Pancreas (tissue), 10 donors: ENCODE measurements at regions not wholly inside any gene's neighbourhood (a gene's known extent, or its start where the extent isn't known, plus 50 kb on each side); places are given as distances from the start of the nearest gene placed in this dataset.
"Not testable (repeated sequence)": the region's sequence is repeated elsewhere in the genome, so short reads cannot be mapped to it uniquely, and the experiment has no call there.

Experiments
- ATAC-seq, 4 donors: fragments of 200-7000 bp; cut with Tn5 transposase; one replicate each; pipeline versions ENCODE4 v1.8.0 to v1.9.1; 2020; ENCODE audit warnings: mild to moderate bottlenecking in 4 of 4, moderate library complexity in 4 of 4
- DNase-seq, 6 donors: peaks; one replicate each; pipeline ENCODE4 v3.0.0-alpha.2; 2020
- FAIRE-seq: peaks from 2 replicates; lab custom pipeline; 2012; peaks lifted over from hg19 to GRCh38; lab: Jason Lieb, UNC
- H3K27ac ChIP-seq, 4 donors: fragments of 200-600 bp; sonication (generic); 1 replicate in 3 of 4; 2 replicates in 1 of 4; pipeline versions ENCODE4 v1.5.0 to v1.8.0; 2020
- H3K27me3 ChIP-seq, 4 donors: fragments of 200-600 bp; one replicate each; pipeline ENCODE4 v1.8.0; 2021
- H3K36me3 ChIP-seq, 3 donors: fragments of 200-600 bp; sonication (generic) in 1 of 3; one replicate each; pipeline versions ENCODE4 v1.5.0 to v1.8.0; 2020 to 2021
- H3K4me1 ChIP-seq, 3 donors: fragments of 200-600 bp; one replicate each; pipeline ENCODE4 v1.8.0; 2021
- H3K4me3 ChIP-seq, 4 donors: fragments of 200-600 bp; sonication (generic) in 2 of 4; one replicate each; pipeline versions ENCODE4 v1.5.0 to v1.8.0; 2020 to 2021
- H3K9me3 ChIP-seq, 4 donors: fragments of 200-600 bp; one replicate each; pipeline ENCODE4 v1.8.0; 2021
- CTCF ChIP-seq, 4 donors: fragments of 200-600 bp; sonication (generic) in 3 of 4; IDR thresholded peaks; one replicate each; pipeline versions ENCODE4 v1.5.0 to v1.8.0; 2021; ENCODE audit warnings: antibody characterized with exemption in 4 of 4
- WGBS, 2 donors: extraction: QIAGEN DNeasy Blood & Tissue Kit; methylation state at CpG; one replicate each; pipeline ENCODE4 v1.1.7; 2013; 5-methylcytosine and 5-hydroxymethylcytosine counted together
- intact Hi-C, 3 donors: fragments of 100-400 bp; cut with DNase I; formaldehyde crosslinking; loops; one replicate each; pipeline versions ENCODE4 v1.11.1 to v1.14.2; 2022
- donor health status: healthy with polysubstance abuse.
- donor health status: DM: no; HTN: no; CAD: no; lungs with moderate emphysema.
- donor health status: DM: no; HTN: no; CAD: no.
- donor health status: control.
- donor health status: control.
- donor health status: Bipolar disorder and iron deficiency.
- donor health status: DM: yes; HTN: yes; CAD: no.
- donor health status: DM: no; HTN: no; CAD: no.
- donor health status: DM: no; HTN: no; CAD: no.
- donor health status: DM: yes; HTN: yes; CAD: no.

DNA sequence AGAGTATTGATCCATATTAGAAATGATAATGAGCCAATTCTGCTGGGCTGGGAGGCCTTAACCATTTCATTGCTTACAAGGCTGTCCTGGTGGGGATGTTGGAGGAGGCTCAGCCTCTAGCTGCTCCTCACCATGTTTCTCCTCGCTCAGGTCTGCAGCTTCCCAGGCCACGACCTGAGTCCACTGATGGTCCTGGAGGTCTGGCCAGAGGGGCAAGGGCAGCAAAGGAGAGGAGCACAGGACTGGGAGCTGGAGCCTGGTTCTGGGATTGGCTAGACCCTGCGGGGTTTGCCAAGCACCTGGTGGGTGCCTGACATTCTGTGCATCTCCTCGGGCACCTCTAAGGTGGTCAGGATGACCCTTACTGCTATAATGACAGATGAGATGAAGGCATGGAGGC lies 92.6 kb downstream of the KIF26A start:
- DNase-seq = no peak
- Histone ChIP-seq H3K9me3 (no peaks in the 10 kb centered on the region), H3K27ac (no peak overlapping the region), H3K4me1 (no peaks in the 10 kb centered on the region), H3K4me3 (no peak overlapping the region), H3K36me3 (no peaks in the 10 kb centered on the region), H3K27me3 (no peaks in the 10 kb centered on the region)
- FAIRE-seq = no peak
- WGBS, 2 donors = 59 to 94% methylated on average over 4 of the region's 4 CpGs
- intact Hi-C loops = no loop called here
- ATAC-seq = no peak
- no peak for TF ChIP-seq CTCF (IDR thresholded peaks at IDR 0.05)

DNA sequence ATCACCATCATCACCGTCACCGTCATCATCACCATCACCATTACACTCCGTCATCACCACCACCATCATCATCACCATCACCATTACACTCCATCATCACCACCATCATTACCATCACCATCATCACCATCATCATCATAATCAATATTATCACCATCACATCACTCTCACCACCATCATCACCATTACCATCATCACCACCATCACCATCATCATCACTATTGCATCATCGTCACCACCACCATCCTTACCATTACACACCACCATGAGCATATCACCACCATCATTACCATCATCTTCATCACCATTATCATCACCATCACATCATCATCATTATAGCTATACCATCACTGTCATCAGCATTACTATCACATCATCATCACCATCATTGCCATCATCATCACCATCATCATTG lies 93.7 kb downstream of the KIF26A start:
- no peaks in the 10 kb centered on the region for H3K27me3 ChIP-seq
- TF ChIP-seq CTCF (IDR thresholded peaks at IDR 0.05) = no peak
- no peak for FAIRE-seq
- H3K36me3 ChIP-seq = no peaks in the 10 kb centered on the region
- H3K9me3 ChIP-seq = no peaks in the 10 kb centered on the region
- 54 to 69% methylated on average over 4 of the region's 4 CpGs for WGBS, 2 donors
- H3K4me3 ChIP-seq = no peak overlapping the region
- no peak for DNase-seq
- ATAC-seq = no peak
- intact Hi-C loops = no loop called here
- H3K4me1 ChIP-seq = no peaks in the 10 kb centered on the region
- no peak overlapping the region for H3K27ac ChIP-seq

DNA sequence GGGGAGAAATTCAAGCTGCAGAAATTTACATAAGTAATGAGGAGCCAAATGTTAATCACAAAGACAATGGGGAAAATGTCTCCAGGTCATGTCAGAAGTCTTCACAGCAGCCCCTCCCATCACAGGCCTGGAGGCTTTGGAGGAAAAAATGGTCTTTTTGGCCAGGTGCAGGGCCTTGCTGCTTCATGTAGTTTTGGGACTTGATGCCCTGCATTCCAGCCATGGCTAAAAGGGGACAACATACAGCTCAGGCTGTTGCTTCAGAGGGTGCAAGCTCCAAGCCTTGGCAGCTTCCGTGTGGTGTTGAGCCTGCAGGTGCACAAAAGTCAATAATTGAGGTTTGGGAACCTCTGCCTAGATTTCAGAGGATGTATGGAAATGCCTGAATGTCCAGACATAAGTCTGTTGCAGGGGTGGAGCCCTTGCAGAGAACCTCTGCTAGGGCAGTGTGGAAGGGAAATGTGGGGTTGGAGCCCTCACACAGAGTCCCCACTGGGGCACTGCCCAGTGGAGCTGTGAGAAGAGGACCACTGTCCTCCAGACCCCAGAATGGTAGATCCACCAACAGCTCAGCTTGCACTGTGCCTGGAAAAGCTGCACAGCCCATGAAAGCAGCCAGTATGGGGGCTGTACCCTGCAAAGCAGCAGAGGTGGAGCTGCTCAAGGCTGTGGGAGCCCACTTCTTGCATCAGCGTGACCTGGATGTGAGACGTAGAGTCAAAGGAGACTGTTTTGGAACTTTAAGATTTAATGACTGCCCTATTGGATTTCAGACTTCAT lies 95.8 kb downstream of the KIF26A start:
- H3K4me1 ChIP-seq, intact Hi-C loops, DNase-seq, H3K9me3 ChIP-seq, H3K27me3 ChIP-seq, ATAC-seq, H3K27ac ChIP-seq, H3K4me3 ChIP-seq, FAIRE-seq, H3K36me3 ChIP-seq: not testable (repeated sequence)
- 61 to 92% methylated on average over 3 of the region's 3 CpGs for WGBS, 2 donors

DNA sequence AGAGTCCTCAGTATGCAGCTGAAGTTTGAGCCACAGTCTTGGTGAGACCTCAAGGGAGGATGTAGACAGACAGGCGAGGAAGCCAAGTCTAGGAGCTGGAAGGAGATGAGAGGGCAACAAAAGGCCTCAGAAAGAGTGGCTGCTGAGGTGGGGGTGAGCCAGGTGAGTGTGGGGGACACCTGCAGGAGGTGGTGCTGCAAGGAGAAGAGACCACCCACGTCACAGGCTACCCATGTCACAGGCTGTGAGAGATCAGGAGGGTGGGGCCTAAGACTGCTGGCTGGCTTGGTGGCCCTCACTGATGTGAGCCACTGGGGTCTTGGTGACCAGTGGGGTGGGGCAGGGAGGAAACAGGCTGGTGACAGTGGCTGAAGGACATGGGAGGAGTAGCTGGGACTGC lies 97.3 kb downstream of the KIF26A start:
- Histone ChIP-seq H3K4me3 (no peak overlapping the region), H3K27ac (no peak overlapping the region), H3K36me3 (no peaks in the 10 kb centered on the region), H3K9me3 (no peaks in the 10 kb centered on the region), H3K27me3 (no peaks in the 10 kb centered on the region), H3K4me1 (no peaks in the 10 kb centered on the region)
- 60 to 87% methylated on average over 2 of the region's 2 CpGs for WGBS, 2 donors
- ATAC-seq (no peak), FAIRE-seq (no peak), DNase-seq (peak in 2 of 6 donors; percentile 0 to 17)
- intact Hi-C loops = no loop called here
- no peak for TF ChIP-seq CTCF (IDR thresholded peaks at IDR 0.05)

GRCh38 chr14:104237651-104238423 lies 99.5 kb downstream of the KIF26A start:
- TF ChIP-seq CTCF (IDR thresholded peaks at IDR 0.05) = no peak
- intact Hi-C loops = no loop called here
- no peak for ATAC-seq

More at GRCh38 chr14:104237651-104238423, 99.5 kb downstream of the KIF26A start:
- Histone ChIP-seq H3K9me3 (no peaks in the 10 kb centered on the region), H3K27ac (no peak overlapping the region), H3K36me3 (no peaks in the 10 kb centered on the region), H3K4me1 (no peaks in the 10 kb centered on the region), H3K27me3 (no peaks in the 10 kb centered on the region), H3K4me3 (no peak overlapping the region)
- peak in 2 of 6 donors; percentile 10 to 29 for DNase-seq
- no peak for FAIRE-seq
- WGBS, 2 donors = 85 to 89% methylated on average over 24 of the region's 24 CpGs
